ENCODE measurements at regions not wholly inside any gene's neighbourhood (a gene's known extent, or its start where the extent isn't known, plus 50 kb on each side); places are given as distances from the start of the nearest gene placed in this dataset.

GRCh38 chr4:156193106-156193505, 239.4 kb upstream of the CTSO start:
- TF ChIP-seq, protein P1, sequence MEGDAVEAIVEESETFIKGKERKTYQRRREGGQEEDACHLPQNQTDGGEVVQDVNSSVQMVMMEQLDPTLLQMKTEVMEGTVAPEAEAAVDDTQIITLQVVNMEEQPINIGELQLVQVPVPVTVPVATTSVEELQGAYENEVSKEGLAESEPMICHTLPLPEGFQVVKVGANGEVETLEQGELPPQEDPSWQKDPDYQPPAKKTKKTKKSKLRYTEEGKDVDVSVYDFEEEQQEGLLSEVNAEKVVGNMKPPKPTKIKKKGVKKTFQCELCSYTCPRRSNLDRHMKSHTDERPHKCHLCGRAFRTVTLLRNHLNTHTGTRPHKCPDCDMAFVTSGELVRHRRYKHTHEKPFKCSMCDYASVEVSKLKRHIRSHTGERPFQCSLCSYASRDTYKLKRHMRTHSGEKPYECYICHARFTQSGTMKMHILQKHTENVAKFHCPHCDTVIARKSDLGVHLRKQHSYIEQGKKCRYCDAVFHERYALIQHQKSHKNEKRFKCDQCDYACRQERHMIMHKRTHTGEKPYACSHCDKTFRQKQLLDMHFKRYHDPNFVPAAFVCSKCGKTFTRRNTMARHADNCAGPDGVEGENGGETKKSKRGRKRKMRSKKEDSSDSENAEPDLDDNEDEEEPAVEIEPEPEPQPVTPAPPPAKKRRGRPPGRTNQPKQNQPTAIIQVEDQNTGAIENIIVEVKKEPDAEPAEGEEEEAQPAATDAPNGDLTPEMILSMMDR (conservative IDR thresholded peaks at IDR 0.05; ENCODE audit: low read depth in 2 of 2) = no peak
- TF ChIP-seq, protein P2, sequence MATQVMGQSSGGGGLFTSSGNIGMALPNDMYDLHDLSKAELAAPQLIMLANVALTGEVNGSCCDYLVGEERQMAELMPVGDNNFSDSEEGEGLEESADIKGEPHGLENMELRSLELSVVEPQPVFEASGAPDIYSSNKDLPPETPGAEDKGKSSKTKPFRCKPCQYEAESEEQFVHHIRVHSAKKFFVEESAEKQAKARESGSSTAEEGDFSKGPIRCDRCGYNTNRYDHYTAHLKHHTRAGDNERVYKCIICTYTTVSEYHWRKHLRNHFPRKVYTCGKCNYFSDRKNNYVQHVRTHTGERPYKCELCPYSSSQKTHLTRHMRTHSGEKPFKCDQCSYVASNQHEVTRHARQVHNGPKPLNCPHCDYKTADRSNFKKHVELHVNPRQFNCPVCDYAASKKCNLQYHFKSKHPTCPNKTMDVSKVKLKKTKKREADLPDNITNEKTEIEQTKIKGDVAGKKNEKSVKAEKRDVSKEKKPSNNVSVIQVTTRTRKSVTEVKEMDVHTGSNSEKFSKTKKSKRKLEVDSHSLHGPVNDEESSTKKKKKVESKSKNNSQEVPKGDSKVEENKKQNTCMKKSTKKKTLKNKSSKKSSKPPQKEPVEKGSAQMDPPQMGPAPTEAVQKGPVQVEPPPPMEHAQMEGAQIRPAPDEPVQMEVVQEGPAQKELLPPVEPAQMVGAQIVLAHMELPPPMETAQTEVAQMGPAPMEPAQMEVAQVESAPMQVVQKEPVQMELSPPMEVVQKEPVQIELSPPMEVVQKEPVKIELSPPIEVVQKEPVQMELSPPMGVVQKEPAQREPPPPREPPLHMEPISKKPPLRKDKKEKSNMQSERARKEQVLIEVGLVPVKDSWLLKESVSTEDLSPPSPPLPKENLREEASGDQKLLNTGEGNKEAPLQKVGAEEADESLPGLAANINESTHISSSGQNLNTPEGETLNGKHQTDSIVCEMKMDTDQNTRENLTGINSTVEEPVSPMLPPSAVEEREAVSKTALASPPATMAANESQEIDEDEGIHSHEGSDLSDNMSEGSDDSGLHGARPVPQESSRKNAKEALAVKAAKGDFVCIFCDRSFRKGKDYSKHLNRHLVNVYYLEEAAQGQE (IDR thresholded peaks at IDR 0.05; ENCODE audit: unreplicated experiment) = no peak
- TF ChIP-seq EZH2 (IDR thresholded peaks at IDR 0.05; ENCODE audit: low read depth, unreplicated experiment) = no peak
- TF ChIP-seq EZH2phosphoT487 (IDR thresholded peaks at IDR 0.05; ENCODE audit: unreplicated experiment) = no peak
- no peak for TF ChIP-seq POLR2AphosphoS5 (IDR thresholded peaks at IDR 0.05; ENCODE audit: low read depth)
- no peak for TF ChIP-seq JUNB (IDR thresholded peaks at IDR 0.05; ENCODE audit: unreplicated experiment)
- TF ChIP-seq, protein P3, sequence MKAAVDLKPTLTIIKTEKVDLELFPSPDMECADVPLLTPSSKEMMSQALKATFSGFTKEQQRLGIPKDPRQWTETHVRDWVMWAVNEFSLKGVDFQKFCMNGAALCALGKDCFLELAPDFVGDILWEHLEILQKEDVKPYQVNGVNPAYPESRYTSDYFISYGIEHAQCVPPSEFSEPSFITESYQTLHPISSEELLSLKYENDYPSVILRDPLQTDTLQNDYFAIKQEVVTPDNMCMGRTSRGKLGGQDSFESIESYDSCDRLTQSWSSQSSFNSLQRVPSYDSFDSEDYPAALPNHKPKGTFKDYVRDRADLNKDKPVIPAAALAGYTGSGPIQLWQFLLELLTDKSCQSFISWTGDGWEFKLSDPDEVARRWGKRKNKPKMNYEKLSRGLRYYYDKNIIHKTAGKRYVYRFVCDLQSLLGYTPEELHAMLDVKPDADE (IDR thresholded peaks at IDR 0.05) = no peak
- TF ChIP-seq CREB1 (CRISPR knock-in tag; IDR thresholded peaks at IDR 0.05; ENCODE audit: low read depth) = no peak
- TF ChIP-seq NANOG (IDR thresholded peaks at IDR 0.05; ENCODE audit: borderline replicate concordance) = no peak
- TF ChIP-seq STAT1 (IDR thresholded peaks at IDR 0.05; ENCODE audit: unreplicated experiment) = no peak
- TF ChIP-seq, protein P4, sequence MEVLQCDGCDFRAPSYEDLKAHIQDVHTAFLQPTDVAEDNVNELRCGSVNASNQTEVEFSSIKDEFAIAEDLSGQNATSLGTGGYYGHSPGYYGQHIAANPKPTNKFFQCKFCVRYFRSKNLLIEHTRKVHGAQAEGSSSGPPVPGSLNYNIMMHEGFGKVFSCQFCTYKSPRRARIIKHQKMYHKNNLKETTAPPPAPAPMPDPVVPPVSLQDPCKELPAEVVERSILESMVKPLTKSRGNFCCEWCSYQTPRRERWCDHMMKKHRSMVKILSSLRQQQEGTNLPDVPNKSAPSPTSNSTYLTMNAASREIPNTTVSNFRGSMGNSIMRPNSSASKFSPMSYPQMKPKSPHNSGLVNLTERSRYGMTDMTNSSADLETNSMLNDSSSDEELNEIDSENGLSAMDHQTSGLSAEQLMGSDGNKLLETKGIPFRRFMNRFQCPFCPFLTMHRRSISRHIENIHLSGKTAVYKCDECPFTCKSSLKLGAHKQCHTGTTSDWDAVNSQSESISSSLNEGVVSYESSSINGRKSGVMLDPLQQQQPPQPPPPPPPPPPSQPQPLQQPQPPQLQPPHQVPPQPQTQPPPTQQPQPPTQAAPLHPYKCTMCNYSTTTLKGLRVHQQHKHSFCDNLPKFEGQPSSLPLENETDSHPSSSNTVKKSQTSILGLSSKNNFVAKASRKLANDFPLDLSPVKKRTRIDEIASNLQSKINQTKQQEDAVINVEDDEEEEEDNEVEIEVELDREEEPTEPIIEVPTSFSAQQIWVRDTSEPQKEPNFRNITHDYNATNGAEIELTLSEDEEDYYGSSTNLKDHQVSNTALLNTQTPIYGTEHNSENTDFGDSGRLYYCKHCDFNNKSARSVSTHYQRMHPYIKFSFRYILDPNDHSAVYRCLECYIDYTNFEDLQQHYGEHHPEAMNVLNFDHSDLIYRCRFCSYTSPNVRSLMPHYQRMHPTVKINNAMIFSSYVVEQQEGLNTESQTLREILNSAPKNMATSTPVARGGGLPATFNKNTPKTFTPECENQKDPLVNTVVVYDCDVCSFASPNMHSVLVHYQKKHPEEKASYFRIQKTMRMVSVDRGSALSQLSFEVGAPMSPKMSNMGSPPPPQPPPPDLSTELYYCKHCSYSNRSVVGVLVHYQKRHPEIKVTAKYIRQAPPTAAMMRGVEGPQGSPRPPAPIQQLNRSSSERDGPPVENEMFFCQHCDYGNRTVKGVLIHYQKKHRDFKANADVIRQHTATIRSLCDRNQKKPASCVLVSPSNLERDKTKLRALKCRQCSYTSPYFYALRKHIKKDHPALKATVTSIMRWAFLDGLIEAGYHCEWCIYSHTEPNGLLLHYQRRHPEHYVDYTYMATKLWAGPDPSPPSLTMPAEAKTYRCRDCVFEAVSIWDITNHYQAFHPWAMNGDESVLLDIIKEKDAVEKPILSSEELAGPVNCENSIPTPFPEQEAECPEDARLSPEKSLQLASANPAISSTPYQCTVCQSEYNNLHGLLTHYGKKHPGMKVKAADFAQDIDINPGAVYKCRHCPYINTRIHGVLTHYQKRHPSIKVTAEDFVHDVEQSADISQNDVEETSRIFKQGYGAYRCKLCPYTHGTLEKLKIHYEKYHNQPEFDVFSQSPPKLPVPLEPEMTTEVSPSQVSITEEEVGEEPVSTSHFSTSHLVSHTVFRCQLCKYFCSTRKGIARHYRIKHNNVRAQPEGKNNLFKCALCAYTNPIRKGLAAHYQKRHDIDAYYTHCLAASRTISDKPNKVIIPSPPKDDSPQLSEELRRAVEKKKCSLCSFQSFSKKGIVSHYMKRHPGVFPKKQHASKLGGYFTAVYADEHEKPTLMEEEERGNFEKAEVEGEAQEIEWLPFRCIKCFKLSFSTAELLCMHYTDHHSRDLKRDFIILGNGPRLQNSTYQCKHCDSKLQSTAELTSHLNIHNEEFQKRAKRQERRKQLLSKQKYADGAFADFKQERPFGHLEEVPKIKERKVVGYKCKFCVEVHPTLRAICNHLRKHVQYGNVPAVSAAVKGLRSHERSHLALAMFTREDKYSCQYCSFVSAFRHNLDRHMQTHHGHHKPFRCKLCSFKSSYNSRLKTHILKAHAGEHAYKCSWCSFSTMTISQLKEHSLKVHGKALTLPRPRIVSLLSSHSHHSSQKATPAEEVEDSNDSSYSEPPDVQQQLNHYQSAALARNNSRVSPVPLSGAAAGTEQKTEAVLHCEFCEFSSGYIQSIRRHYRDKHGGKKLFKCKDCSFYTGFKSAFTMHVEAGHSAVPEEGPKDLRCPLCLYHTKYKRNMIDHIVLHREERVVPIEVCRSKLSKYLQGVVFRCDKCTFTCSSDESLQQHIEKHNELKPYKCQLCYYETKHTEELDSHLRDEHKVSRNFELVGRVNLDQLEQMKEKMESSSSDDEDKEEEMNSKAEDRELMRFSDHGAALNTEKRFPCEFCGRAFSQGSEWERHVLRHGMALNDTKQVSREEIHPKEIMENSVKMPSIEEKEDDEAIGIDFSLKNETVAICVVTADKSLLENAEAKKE (CRISPR knock-in tag; IDR thresholded peaks at IDR 0.05) = no peak
- no peak for TF ChIP-seq ZNF331 (CRISPR knock-in tag; IDR thresholded peaks at IDR 0.05; ENCODE audit: low read depth)

Measured in GM23338 (cell line).